ENCODE measurements at regions not wholly inside any gene's neighbourhood (a gene's known extent, or its start where the extent isn't known, plus 50 kb on each side); places are given as distances from the start of the nearest gene placed in this dataset.

DNA sequence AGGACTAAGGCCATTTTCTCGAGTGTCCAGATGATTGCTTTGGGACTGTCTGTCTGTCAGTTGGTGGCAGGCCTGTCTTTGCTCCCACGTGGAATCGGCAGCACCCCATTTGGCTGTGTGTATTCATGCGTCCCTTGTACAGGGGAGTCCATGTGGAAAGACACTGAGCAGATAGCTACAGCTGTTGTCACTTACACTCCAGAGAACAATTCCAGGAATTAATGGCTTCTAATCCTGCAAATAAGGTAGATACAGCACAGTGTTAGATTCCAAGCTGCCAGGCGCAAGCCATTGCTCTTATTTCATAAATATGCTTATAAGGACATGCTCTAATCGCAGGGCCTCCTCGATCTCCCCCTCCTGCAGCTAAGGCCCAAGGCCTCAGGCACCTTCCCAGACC is 208.8 kb downstream of the VRK1 start:
- TF ChIP-seq, protein P1, sequence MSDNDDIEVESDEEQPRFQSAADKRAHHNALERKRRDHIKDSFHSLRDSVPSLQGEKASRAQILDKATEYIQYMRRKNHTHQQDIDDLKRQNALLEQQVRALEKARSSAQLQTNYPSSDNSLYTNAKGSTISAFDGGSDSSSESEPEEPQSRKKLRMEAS (IDR thresholded peaks at IDR 0.05; ENCODE audit: low read depth, low read length) = no peak
- TF ChIP-seq POLR2A (IDR thresholded peaks at IDR 0.05; ENCODE audit: extremely low read depth, insufficient read length) = no peak

All from NB4 (cell line).